Renal pelvis (tissue), 1 donor: ENCODE measurements at regions not wholly inside any gene's neighbourhood (a gene's known extent, or its start where the extent isn't known, plus 50 kb on each side); places are given as distances from the start of the nearest gene placed in this dataset.

Source experiments
- DNase-seq: peaks from one replicate; pipeline ENCODE4 v3.0.0-alpha.2; 2013

DNA sequence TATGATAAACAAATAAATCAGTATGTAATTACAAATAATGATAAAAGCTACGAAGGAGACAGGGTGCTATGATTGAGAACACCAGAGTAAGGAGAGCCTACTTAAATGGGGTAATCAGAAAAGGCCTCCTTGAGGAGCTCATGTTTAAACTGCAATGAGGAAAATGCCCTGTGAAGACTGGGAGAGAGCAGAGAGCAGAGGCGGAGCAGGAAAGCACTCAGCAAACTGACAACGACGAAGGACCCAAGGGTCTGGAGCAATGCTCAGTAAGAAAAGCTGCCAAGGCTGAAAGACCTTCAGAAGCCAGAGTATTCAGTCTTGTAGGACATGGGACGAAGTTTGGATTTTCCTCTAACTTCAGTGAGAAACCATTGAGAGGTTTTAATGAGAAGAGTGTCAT is 114.2 kb upstream of the PLEKHA5 start:
- DNase-seq, result no peak

GRCh38 chr12:19018302-19018970 is 111.1 kb upstream of the PLEKHA5 start:
- DNase-seq, result no peak

DNA sequence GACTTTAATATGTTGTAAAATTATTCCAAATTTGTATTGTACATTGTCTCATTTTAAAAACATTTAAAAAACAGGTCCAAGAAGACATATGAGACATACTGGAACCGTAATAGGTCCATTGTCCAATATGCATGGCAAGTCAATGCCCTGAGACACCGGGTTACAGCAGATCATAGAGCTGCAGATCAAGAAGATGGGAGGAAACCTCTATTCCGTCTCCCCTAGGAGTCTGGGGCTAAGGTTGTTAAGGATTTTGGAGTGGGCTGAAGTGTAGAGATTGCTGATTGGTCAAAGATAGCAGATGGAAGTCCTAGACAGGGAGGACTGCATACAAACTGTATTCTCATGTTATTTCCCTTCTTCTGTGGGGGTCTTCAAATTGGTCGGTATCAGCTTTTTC is 108.3 kb upstream of the PLEKHA5 start:
- DNase-seq, result no peak

DNA sequence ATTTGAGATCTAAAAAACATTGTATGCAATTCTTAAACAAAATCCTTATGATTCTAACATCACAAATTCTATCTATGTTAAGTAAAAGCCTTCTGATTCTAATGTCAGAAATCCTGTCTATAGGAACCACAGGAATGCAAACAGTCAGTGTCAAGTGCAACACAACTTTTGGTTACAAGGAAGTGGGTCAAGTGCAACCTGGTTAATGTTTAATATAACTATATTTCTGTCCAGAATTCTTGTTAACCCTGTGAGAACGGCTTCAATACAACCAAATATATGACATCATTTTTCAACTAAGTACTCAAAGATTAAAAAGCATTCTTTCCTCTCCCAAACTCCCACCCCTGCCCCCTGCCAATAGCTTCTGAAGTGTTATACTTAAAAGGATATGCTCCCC is 107.9 kb upstream of the PLEKHA5 start:
- no peak for DNase-seq

GRCh38 chr12:19025582-19025981 is 104.0 kb upstream of the PLEKHA5 start:
- no peak for DNase-seq

GRCh38 chr12:19026034-19026433 is 103.5 kb upstream of the PLEKHA5 start:
- DNase-seq, result no peak

DNA sequence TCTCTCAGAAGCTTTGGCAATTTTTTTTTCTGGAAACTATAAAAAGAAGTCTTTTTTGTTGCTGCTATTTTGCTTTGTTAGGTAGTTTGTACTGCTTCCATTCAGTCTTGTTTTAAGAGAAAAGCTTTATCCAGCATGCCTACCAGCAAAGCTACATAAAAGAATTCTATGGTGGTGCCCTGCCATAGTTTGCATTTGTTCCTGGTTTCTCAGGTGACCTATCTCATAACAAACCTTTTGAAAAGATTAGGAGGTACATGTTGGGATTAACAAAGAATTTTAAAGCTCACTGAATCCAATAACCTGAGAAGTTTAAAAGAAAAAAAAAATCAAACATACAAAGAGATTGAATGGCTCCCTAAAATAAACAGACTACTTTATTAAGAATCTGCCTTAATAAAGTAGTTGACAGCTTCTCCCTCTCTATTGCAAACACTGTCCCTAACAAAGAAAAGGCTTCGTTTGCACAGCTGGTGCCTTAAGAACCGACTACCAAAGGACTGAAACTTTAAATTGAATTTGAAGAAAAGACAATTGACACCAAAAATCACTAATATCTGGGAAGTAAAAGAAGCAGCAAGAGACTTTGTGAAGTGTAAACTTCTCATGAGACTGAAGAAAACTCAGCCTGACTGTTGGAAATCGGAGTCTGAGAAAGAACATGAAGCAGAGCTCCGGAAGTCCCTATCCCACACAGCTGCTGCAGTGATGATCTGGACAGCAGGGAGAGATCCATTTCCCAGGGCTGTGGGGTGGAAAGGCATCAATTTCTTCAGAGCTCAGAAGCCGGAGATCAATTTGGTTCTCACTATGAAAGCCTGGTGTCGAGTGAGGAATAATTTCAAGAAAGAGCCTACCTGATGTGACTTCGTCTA is 102.7 kb upstream of the PLEKHA5 start:
- no peak for DNase-seq

- no peak for DNase-seq
Observed at GRCh38 chr12:19030180-19030579, 99.4 kb upstream of the PLEKHA5 start.

DNA sequence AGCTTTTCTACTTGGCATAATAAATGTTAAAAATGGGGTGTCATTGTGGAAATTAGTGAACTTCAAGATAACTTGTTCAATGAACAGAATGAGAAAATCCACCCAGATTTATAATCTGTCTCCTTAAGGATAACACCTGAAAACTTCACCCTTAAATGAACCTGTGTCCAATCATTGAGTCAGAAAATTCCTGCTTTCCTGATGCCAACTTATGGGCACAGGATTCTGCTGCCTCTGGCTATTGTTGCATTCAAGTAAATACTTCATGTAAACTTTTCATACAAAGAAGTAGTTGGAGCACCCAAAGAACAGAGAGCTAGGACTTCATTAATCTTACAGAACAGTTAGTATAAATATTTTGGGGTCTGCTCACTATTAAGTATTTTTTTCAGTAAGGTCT is 98.9 kb upstream of the PLEKHA5 start:
- DNase-seq, result no peak

DNA sequence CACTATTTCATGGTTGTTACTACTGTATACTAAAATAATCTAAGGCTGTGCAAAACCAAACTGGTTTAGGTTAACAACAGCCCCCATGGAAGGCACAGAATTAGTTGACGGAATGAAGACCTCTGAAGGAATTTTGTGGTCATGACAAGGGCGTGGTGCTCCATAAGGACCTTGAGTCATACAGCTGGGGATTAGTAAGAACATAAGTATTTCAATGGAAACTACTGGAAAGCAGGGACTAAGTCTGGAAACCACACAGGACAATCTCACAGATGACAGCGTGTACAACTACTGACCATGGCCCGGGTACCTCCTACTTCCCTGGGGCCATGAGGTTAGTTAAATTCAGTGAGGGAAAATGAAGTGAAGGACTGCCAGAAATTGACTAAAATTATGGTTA is 98.5 kb upstream of the PLEKHA5 start:
- no peak for DNase-seq

- DNase-seq, result no peak
Observed at GRCh38 chr12:19032826-19033225, 96.7 kb upstream of the PLEKHA5 start.

GRCh38 chr12:19033244-19033643 is 96.3 kb upstream of the PLEKHA5 start:
- no peak for DNase-seq

DNA sequence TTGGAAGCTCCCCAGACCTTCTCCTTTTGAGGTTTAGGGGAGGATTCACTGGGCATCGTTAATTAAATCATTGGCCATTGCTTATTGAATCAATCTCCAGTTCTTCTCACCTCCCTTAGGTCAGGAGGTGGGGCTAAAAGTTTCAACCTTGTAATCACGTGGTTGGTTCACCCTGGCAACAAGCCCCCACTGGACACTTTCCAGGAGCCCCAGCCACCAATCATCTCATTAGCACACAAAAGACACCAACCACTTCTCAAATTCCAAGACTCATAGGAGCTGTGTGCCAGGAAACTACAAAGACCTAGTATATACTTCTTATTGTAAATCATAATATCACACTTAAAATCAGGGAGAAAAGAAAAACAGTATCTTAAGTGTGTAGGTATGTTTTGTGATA is 94.6 kb upstream of the PLEKHA5 start:
- DNase-seq, result no peak

GRCh38 chr12:19035536-19035935 is 94.0 kb upstream of the PLEKHA5 start:
- no peak for DNase-seq

GRCh38 chr12:19036673-19037357 is 92.7 kb upstream of the PLEKHA5 start:
- no peak for DNase-seq

DNA sequence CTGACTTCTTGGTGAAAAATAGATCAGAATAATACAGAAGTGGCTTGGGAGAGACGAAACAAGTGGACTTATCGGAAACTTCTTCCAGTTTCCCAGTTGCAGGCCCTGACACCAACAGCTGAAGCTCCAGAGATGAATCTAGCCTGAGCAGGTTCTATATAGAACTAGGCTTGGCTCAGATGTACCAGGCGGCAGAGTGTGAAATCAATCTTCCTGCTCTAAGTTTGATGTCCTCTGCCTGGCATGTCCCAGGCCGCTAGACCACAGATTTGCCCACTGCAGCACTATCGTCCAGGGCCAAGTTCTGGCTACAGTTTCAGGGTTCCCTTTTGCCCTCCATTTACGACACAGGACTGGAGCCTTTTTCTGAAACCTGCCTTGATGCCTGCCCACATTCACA is 91.3 kb upstream of the PLEKHA5 start:
- DNase-seq, result no peak

DNA sequence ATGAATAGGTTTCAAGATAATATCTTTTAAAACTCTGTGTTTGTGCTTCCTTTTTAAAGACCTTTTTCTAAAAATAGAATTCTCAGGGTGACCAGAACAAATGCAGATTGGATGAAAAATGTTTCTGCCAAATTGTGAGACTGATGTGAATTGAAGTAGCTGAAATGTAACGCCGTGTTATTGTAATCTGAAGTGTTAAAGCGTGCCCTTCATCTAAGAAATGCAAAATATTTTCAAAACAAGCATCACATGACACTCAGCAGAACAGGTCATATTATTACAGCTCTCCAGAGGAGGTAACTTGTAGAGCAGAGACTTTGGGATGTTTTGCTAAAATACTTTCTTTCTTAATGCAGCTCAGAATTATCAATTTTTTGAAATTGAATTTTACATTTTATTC is 90.0 kb upstream of the PLEKHA5 start:
- no peak for DNase-seq

DNA sequence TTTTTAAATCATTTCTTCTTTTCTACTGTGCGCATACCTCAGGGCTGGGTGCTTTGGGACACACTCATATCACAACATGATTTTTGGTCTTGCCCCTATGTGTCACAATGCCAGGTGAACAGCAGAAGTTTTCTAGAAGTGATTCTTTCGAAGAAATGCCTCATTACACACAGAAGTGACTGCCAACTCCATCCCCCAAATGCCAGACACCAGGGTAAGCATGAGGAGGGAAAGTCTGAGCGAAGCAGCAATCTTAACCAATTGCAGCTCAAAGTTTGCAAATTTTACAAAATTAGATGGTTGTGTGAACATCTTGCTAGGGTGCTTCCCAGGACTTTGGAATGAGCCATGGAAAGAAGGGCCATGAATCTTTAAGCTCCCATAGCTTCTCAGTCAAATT is 87.3 kb upstream of the PLEKHA5 start:
- DNase-seq, result no peak

- DNase-seq, result no peak
Observed at GRCh38 chr12:19044430-19044829, 85.1 kb upstream of the PLEKHA5 start.

GRCh38 chr12:19044891-19045290 is 84.6 kb upstream of the PLEKHA5 start:
- DNase-seq, result no peak

DNA sequence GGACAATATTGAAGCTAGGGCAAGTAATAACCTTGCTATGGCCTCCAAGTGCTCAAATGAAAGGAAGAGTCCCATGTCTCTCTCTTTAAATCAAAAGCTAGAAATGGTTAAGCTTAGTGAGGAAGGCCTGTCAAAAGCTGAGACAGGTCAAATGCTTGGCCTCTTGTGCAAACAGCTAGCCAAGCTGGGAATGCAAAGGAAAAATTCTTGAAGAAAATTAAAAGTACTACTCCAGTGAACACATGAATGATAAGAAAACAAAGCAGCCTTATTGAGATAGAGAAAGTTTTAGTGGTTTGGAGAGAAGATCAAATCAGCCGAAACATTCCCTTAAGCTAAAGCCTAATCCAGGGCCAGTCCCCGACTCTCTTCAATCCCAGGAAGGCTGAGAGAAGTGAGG is 84.1 kb upstream of the PLEKHA5 start:
- no peak for DNase-seq

- DNase-seq, result no peak
Observed at GRCh38 chr12:19048943-19049342, 80.6 kb upstream of the PLEKHA5 start.

GRCh38 chr12:19052689-19053088 is 76.8 kb upstream of the PLEKHA5 start:
- DNase-seq, result no peak
